GM21360 (cell line): ENCODE measurements at regions not wholly inside any gene's neighbourhood (a gene's known extent, or its start where the extent isn't known, plus 50 kb on each side); places are given as distances from the start of the nearest gene placed in this dataset.
"Not testable (repeated sequence)": the region's sequence is repeated elsewhere in the genome, so short reads cannot be mapped to it uniquely, and the experiment has no call there.

ENCODE experiments used
- ATAC-seq: cut with Tn5 transposase; IDR thresholded peaks from one replicate; pipeline ENCODE4 v1.9.1; 2021; ENCODE audit warnings: mild to moderate bottlenecking, moderate library complexity; ENCODE audit not compliant: unreplicated experiment

DNA sequence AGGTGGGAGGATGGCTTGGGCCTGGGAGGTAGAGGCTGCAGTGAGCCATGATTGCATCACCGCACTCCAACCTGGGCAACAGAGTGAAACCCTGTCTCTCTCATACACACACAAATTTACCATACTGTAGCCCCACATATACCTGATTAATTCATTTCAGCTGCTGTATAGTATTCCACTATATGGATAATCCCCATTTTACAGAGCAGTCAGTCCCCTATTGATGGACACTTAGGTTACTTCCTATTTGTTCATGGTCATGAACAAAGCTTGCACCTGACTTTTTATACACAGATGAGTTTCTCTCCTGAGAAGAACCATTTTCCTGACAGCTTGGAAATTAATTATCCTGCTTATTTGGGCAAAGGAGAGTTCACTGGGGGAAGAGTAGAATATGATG, 59.2 kb downstream of the EMX2 start:
- ATAC-seq: no peak

DNA sequence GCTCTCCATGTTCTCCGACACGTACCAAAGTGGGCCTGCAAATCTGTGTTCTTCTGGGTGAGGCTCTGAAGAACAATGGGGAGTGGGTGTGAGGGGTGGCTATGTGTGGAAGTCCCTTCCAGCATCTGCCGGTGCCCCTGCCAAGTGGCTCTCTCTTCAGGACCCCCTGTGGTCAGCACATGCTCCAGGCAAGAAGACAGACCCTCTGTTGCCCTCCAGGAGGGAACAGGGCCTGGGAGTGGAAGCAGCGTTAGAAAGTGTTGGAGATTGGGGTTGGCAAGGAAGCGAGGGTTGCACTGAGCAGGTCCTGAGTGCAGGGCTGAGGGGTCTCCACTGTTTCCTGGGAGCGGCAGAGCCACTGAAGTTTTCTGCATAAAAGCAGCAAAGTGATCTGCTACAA, 60.5 kb downstream of the EMX2 start:
- ATAC-seq: no peak

GRCh38 chr10:117603726-117604125, 61.2 kb downstream of the EMX2 start:
- no peak for ATAC-seq

DNA sequence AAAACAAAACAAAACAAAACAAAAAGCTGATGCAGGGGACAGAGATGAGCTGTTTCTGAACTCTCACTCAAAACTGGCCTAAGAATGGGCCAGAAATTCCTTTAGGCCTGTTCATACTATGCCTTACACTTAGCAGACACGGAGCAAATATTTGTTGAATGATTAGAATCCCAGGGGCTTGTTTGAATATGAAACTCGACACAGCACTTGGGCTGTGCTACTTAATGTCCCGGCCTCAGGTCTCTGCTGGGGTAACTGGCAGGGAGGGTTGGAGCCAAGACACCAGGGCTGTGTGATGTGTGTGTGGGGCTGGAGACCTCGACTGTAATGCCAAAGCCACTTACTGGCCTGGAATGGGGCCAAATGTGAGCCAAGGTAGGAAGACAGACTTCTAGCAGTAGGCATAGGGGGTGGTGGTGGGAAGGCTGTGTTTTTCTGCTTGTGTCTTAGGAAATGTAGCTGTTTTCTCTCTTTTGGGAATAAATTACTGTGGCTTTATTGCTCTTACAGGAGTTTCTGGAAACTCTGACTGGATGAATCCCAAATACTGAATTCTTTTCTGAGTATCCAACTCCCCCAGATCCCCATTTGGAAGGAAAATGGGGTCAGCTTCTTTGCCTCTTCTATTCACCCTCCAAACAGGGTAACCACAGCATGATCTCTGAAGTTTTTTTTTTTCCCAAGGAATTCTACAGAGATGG, 66.7 kb downstream of the EMX2 start:
- no peak for ATAC-seq

GRCh38 chr10:117609796-117610170, 67.2 kb downstream of the EMX2 start:
- ATAC-seq: no peak

- ATAC-seq: no peak
Measured at GRCh38 chr10:117610321-117610720, 67.8 kb downstream of the EMX2 start.

- no peak for ATAC-seq
Measured at GRCh38 chr10:117612113-117612512, 69.6 kb downstream of the EMX2 start.

GRCh38 chr10:117615649-117616048, 73.1 kb downstream of the EMX2 start:
- ATAC-seq: no peak

DNA sequence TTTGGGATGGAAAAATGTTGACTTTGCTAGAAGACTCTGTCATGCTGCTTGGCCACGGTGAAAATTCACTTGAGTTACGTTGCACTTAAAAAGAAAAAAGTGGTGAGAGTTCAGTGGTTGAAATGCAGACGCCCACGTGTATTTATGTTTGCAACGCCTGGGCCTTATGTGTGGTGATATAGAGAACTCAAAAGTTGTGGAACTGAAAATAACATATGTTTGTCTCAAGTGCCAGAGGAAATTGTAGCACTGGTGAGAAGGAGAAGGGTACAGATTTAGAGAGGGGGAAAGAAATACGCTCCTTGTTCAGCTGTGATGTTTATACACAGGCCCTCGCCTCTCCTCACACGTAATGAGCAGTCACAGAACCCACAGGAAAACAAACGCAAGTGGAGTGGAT, 73.6 kb downstream of the EMX2 start:
- ATAC-seq: peak; percentile 66

- ATAC-seq: no peak
Measured at GRCh38 chr10:117617086-117617485, 74.5 kb downstream of the EMX2 start.

- ATAC-seq: no peak
Measured at GRCh38 chr10:117617659-117618058, 75.1 kb downstream of the EMX2 start.

DNA sequence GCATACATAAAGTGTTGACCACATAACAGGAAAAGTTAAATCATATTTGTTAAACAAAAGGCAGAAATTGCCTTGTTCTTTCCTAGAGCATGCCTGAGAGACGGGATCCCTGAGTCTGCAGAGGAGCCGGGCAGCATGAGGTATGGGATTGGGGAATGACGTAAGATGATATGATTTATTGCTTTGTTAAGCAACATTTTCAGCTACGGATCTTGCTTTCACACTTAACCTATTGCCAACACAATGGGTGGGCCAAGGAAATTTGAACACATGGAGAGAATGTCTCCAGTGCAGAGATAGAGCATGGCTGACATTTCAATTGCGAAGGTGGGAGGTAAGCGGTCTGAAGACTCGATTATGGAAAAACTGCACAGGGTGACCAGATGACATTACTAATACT, 76.7 kb downstream of the EMX2 start:
- no peak for ATAC-seq

GRCh38 chr10:117619707-117620405, 77.3 kb downstream of the EMX2 start:
- ATAC-seq: no peak

DNA sequence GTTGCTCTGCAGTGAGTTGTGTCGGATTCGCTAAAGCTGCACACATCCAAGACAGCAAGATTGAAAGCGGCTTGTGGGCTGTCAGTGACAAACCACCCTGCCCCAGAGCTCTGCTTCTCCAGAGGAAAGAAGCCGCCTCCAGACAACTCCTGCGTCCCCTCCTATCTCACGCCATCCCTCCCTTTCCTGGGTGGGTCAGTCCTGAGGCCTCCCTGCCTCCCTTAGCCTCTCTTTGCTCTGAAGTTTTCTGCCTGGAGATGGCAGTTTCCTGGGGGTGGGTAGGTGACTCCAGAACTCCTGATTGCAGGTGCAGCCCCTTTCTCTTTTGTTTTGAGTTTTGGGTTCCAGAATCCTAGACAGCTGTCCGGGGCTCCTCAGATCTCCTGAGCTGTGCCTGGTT, 78.7 kb downstream of the EMX2 start:
- ATAC-seq: no peak

GRCh38 chr10:117621795-117622420, 79.4 kb downstream of the EMX2 start:
- no peak for ATAC-seq

DNA sequence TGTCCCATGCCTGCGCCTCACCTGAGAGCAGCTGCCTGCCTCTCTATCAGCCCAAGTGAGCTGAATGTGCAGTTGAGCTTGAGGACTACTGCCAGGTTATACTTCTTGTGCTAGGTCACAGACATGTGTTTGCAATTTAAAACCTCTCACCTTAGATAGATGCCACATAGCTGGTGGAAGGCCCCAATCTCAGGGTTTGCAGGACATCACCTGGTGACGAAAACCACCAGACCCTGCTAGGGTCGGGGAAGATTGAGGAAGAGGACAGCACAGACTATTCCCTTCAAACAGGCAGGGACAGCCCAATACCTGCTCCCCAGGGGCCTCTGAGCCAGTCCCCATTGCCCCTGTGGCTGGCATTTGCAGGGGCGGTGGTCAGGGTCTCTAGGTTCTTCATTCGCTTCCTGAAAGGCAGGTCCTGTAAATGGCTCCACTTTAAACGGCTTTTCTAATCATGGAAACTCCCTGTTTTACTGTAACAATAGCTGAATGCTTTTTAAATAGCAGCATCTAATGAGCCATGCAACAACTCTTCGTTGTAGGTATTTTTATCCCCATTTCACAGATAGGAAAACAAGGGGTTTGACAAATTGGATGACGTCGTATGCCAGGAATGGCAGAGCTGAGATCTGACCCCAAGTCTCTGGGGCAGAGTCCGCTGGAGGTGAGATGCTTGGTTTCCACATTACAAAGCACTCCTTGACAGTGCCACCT, 80.1 kb downstream of the EMX2 start:
- no peak for ATAC-seq

DNA sequence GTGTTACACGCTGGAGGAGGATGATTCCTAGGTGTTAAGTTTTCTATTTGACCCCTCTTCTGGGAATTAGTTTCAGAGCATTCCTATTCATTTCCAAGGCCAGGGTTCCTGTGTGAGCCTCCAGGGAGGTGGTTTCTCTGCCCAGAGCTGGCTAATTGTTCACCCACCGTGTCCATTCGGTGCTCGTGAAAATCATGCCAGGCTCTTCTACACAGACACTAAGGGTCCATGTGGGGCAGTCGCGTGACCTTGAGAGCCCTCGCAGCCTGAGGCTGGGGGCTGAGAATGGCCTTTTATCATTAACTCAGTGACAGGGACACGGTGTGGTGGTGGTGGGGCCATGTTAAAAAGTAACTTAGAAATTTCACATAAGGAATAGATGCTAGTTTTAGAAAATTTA, 83.7 kb downstream of the EMX2 start:
- no peak for ATAC-seq

DNA sequence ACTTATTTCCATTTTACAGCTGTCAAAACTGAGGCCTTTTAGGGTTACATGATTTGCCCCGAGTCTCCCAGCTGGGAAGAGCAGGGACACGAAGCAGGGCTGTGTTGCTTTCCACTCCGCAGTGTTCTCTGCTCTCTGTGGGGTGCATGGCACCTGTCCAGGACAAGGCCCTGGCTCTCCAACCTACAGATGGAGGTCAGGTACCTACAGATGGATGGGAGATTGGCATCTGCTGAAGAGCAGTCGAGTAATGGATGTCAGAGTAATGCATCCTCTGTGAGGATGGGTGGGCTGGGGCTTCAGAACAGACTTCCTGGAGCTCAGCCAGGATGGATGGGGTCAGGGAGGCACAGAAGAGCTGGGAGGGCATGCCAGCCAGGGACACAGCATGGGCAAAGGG, 85.0 kb downstream of the EMX2 start:
- no peak for ATAC-seq

GRCh38 chr10:117629717-117630116, 87.2 kb downstream of the EMX2 start:
- ATAC-seq: not testable (repeated sequence)

- no peak for ATAC-seq
Measured at GRCh38 chr10:117631276-117632145, 89.0 kb downstream of the EMX2 start.

- no peak for ATAC-seq
Measured at GRCh38 chr10:117632406-117632805, 89.9 kb downstream of the EMX2 start.
